GM19035 (cell line): ENCODE measurements at regions not wholly inside any gene's neighbourhood (a gene's known extent, or its start where the extent isn't known, plus 50 kb on each side); places are given as distances from the start of the nearest gene placed in this dataset.

Experiments
- ATAC-seq: cut with Tn5 transposase; IDR thresholded peaks from one replicate; pipeline ENCODE4 v1.9.1; 2021; ENCODE audit not compliant: unreplicated experiment

GRCh38 chr2:37836270-37836669 lies 88.8 kb upstream of the RMDN2 start:
- ATAC-seq: no peak

- no peak for ATAC-seq
These were observed 88.4 kb upstream of the RMDN2 start for GRCh38 chr2:37836711-37837110.

- no peak for ATAC-seq
These were observed 87.3 kb upstream of the RMDN2 start for GRCh38 chr2:37837628-37838328.

GRCh38 chr2:37838541-37839167 lies 86.4 kb upstream of the RMDN2 start:
- ATAC-seq: no peak

GRCh38 chr2:37839991-37840390 lies 85.1 kb upstream of the RMDN2 start:
- ATAC-seq: no peak

GRCh38 chr2:37842732-37843440 lies 82.2 kb upstream of the RMDN2 start:
- ATAC-seq: no peak

- ATAC-seq: no peak
These were observed 81.5 kb upstream of the RMDN2 start for GRCh38 chr2:37843556-37843955.

- ATAC-seq: no peak
These were observed 78.9 kb upstream of the RMDN2 start for GRCh38 chr2:37846207-37846606.

- no peak for ATAC-seq
These were observed 77.3 kb upstream of the RMDN2 start for GRCh38 chr2:37847792-37848191.

- no peak for ATAC-seq
These were observed 76.6 kb upstream of the RMDN2 start for GRCh38 chr2:37848451-37848850.

- ATAC-seq: no peak
These were observed 75.2 kb upstream of the RMDN2 start for GRCh38 chr2:37849911-37850310.

- ATAC-seq: no peak
These were observed 73.7 kb upstream of the RMDN2 start for GRCh38 chr2:37851428-37851827.

- peak; percentile 48 for ATAC-seq
These were observed 73.1 kb upstream of the RMDN2 start for GRCh38 chr2:37851828-37852584.

GRCh38 chr2:37852585-37853014 lies 72.5 kb upstream of the RMDN2 start:
- no peak for ATAC-seq

GRCh38 chr2:37854676-37855282 lies 70.3 kb upstream of the RMDN2 start:
- no peak for ATAC-seq

GRCh38 chr2:37855283-37856041 lies 69.6 kb upstream of the RMDN2 start:
- ATAC-seq: no peak

GRCh38 chr2:37856101-37856751 lies 68.9 kb upstream of the RMDN2 start:
- ATAC-seq: no peak

GRCh38 chr2:37857575-37858399 lies 67.3 kb upstream of the RMDN2 start:
- no peak for ATAC-seq

- ATAC-seq: no peak
These were observed 66.7 kb upstream of the RMDN2 start for GRCh38 chr2:37858400-37858711.
